Mesothelial cell of epicardium (in vitro differentiated cells): ENCODE measurements at regions not wholly inside any gene's neighbourhood (a gene's known extent, or its start where the extent isn't known, plus 50 kb on each side); places are given as distances from the start of the nearest gene placed in this dataset.

Source experiments
- DNase-seq, 2 experiments: peaks; one replicate each; pipeline ENCODE4 v3.0.0; 2021; ENCODE audit warnings: low spot score in 2 of 2; ENCODE audit not compliant: unreplicated experiment in 2 of 2
- H3K27ac Mint-ChIP-seq: 2 replicates; pipeline ENCODE4 v1.8.0; 2021; ENCODE audit warnings: mixed read lengths
- H3K27me3 Mint-ChIP-seq: 2 replicates; pipeline ENCODE4 v1.8.0; 2021; ENCODE audit warnings: low read depth, mixed read lengths
- H3K36me3 Mint-ChIP-seq: 2 replicates; pipeline ENCODE4 v1.8.0; 2021; ENCODE audit warnings: mixed read lengths
- H3K4me1 Mint-ChIP-seq: 2 replicates; pipeline ENCODE4 v1.8.0; 2021; ENCODE audit warnings: mixed read lengths
- H3K4me3 Mint-ChIP-seq: 2 replicates; pipeline ENCODE4 v1.8.0; 2021; ENCODE audit warnings: mild to moderate bottlenecking, moderate library complexity, mixed read lengths
- H3K9me3 Mint-ChIP-seq: 2 replicates; pipeline ENCODE4 v1.8.0; 2021; ENCODE audit warnings: mixed read lengths
- CTCF ChIP-seq: fragments of 200-600 bp; sonication (generic); IDR thresholded peaks from one replicate; pipeline ENCODE4 v1.5.0; 2021; ENCODE audit warnings: antibody characterized with exemption; ENCODE audit not compliant: unreplicated experiment

- Mint-ChIP-seq H3K27ac (no peak overlapping the region), H3K4me3 (no peak overlapping the region), H3K9me3 (peaks cover 13% of the 10 kb centered on the region), H3K36me3 (no peaks in the 10 kb centered on the region), H3K4me1 (peaks cover 13% of the 10 kb centered on the region), H3K27me3 (no peaks in the 10 kb centered on the region)
- no peak for TF ChIP-seq CTCF
- no peak for DNase-seq
These were observed 69.8 kb downstream of the GPR88 start for GRCh38 chr1:100607628-100608240.

GRCh38 chr1:100609849-100610248, 71.9 kb downstream of the GPR88 start:
- TF ChIP-seq CTCF: no peak
- Mint-ChIP-seq H3K9me3 (peaks cover 5% of the 10 kb centered on the region), H3K4me3 (no peak overlapping the region), H3K27me3 (peaks cover 5% of the 10 kb centered on the region), H3K36me3 (no peaks in the 10 kb centered on the region), H3K4me1 (peaks cover 14% of the 10 kb centered on the region), H3K27ac (no peak overlapping the region)
- DNase-seq: no peak

- H3K36me3 Mint-ChIP-seq: no peaks in the 10 kb centered on the region
These were observed 73.1 kb downstream of the GPR88 start for GRCh38 chr1:100611086-100611485.

GRCh38 chr1:100612540-100612939, 74.6 kb downstream of the GPR88 start:
- Mint-ChIP-seq H3K36me3 (no peaks in the 10 kb centered on the region), H3K4me1 (peaks cover 14% of the 10 kb centered on the region), H3K27ac (no peak overlapping the region), H3K4me3 (no peak overlapping the region), H3K9me3 (no peaks in the 10 kb centered on the region), H3K27me3 (peaks cover 6% of the 10 kb centered on the region)
- no peak for DNase-seq
- no peak for TF ChIP-seq CTCF

More at GRCh38 chr1:100611086-100611485, 73.1 kb downstream of the GPR88 start:
- Mint-ChIP-seq H3K4me1 (peaks cover 14% of the 10 kb centered on the region), H3K27ac (no peak overlapping the region), H3K27me3 (peaks cover 6% of the 10 kb centered on the region), H3K9me3 (no peaks in the 10 kb centered on the region), H3K4me3 (no peak overlapping the region)
- no peak for TF ChIP-seq CTCF
- no peak for DNase-seq

- DNase-seq: no peak
- no peak for TF ChIP-seq CTCF
- H3K4me3 Mint-ChIP-seq: no peak overlapping the region
- no peaks in the 10 kb centered on the region for H3K36me3 Mint-ChIP-seq
- peaks cover 10% of the 10 kb centered on the region for H3K27me3 Mint-ChIP-seq
- no peaks in the 10 kb centered on the region for H3K9me3 Mint-ChIP-seq
- peaks cover 14% of the 10 kb centered on the region for H3K4me1 Mint-ChIP-seq
- no peak overlapping the region for H3K27ac Mint-ChIP-seq
These were observed 76.0 kb downstream of the GPR88 start for GRCh38 chr1:100613817-100614559.
